Ectodermal cell (in vitro differentiated cells): ENCODE measurements at regions not wholly inside any gene's neighbourhood (a gene's known extent, or its start where the extent isn't known, plus 50 kb on each side); places are given as distances from the start of the nearest gene placed in this dataset.

ENCODE experiments used
- H3K27ac ChIP-seq: 2 replicates; pipeline ENCODE4 v1.7.0; 2013; ENCODE audit warnings: mild to moderate bottlenecking, low read depth, low read length; ENCODE audit not compliant: insufficient read depth, poor library complexity, severe bottlenecking
- H3K27me3 ChIP-seq: 2 replicates; pipeline ENCODE4 v1.7.0; 2013; ENCODE audit warnings: mild to moderate bottlenecking, low read length; ENCODE audit not compliant: insufficient read depth, control insufficient read depth, poor library complexity, severe bottlenecking
- H3K36me3 ChIP-seq: one replicate; pipeline ENCODE4 v1.7.0; 2013; ENCODE audit warnings: low read length; ENCODE audit not compliant: control insufficient read depth, insufficient read depth
- H3K4me1 ChIP-seq: one replicate; pipeline ENCODE4 v1.7.0; 2013; ENCODE audit warnings: low read length; ENCODE audit not compliant: control insufficient read depth, insufficient read depth
- H3K4me3 ChIP-seq: 2 replicates; pipeline ENCODE4 v1.7.0; 2013; ENCODE audit warnings: low read depth, low read length, control low read depth; ENCODE audit not compliant: insufficient read depth
- H3K9me3 ChIP-seq: 2 replicates; pipeline ENCODE4 v1.7.0; 2013; ENCODE audit warnings: mild to moderate bottlenecking, low read length, moderate library complexity; ENCODE audit not compliant: control insufficient read depth
- WGBS, 2 experiments: methylation state at CpG; one replicate each; pipeline ENCODE4 v1.1.7; 2013; ENCODE audit warnings: missing lambda C conversion rate in 2 of 2; 5-methylcytosine and 5-hydroxymethylcytosine counted together

GRCh38 chr9:96121136-96121535, 180.8 kb downstream of the HSD17B3 start:
- 96% methylated on average over 2 of the region's 2 CpGs for WGBS, 2 experiments
- H3K27me3 ChIP-seq: peaks cover 22% of the 10 kb centered on the region

GRCh38 chr9:96117398-96118080, 184.4 kb downstream of the HSD17B3 start:
- no peaks in the 10 kb centered on the region for H3K4me1 ChIP-seq
- no peak overlapping the region for H3K27ac ChIP-seq
- no peak overlapping the region for H3K4me3 ChIP-seq
- no peaks in the 10 kb centered on the region for H3K27me3 ChIP-seq
- WGBS, 2 experiments: 91 to 92% methylated on average over 6 of the region's 6 CpGs
- H3K36me3 ChIP-seq: no peaks in the 10 kb centered on the region
- H3K9me3 ChIP-seq: no peaks in the 10 kb centered on the region

More at GRCh38 chr9:96121136-96121535, 180.8 kb downstream of the HSD17B3 start:
- Histone ChIP-seq H3K36me3 (no peaks in the 10 kb centered on the region), H3K27ac (no peak overlapping the region), H3K4me3 (no peak overlapping the region), H3K9me3 (no peaks in the 10 kb centered on the region), H3K4me1 (peaks cover under 1% of the 10 kb centered on the region)

GRCh38 chr9:96116275-96117064, 185.5 kb downstream of the HSD17B3 start:
- Histone ChIP-seq H3K27me3 (no peaks in the 10 kb centered on the region), H3K9me3 (no peaks in the 10 kb centered on the region), H3K36me3 (no peaks in the 10 kb centered on the region), H3K4me1 (no peaks in the 10 kb centered on the region), H3K27ac (no peak overlapping the region), H3K4me3 (no peak overlapping the region)
- 92 to 96% methylated on average over 5 of the region's 5 CpGs for WGBS, 2 experiments

- H3K27me3 ChIP-seq: no peaks in the 10 kb centered on the region
- 93 to 96% methylated on average over 4 of the region's 4 CpGs for WGBS, 2 experiments
- H3K4me3 ChIP-seq: no peak overlapping the region
- no peaks in the 10 kb centered on the region for H3K36me3 ChIP-seq
- H3K27ac ChIP-seq: no peak overlapping the region
- H3K4me1 ChIP-seq: no peaks in the 10 kb centered on the region
- no peaks in the 10 kb centered on the region for H3K9me3 ChIP-seq
Measured at GRCh38 chr9:96115836-96116235, 186.1 kb downstream of the HSD17B3 start.

GRCh38 chr9:96113032-96113431, 188.9 kb downstream of the HSD17B3 start:
- 89 to 91% methylated on average over 3 of the region's 3 CpGs for WGBS, 2 experiments
- no peak overlapping the region for H3K4me3 ChIP-seq

GRCh38 chr9:96109680-96110351, 192.2 kb downstream of the HSD17B3 start:
- Histone ChIP-seq H3K9me3 (no peaks in the 10 kb centered on the region), H3K4me3 (no peak overlapping the region), H3K27ac (no peak overlapping the region), H3K36me3 (no peaks in the 10 kb centered on the region), H3K27me3 (no peaks in the 10 kb centered on the region), H3K4me1 (no peaks in the 10 kb centered on the region)
- 92 to 94% methylated on average over 6 of the region's 6 CpGs for WGBS, 2 experiments

More at GRCh38 chr9:96113032-96113431, 188.9 kb downstream of the HSD17B3 start:
- no peak overlapping the region for H3K27ac ChIP-seq
- no peaks in the 10 kb centered on the region for H3K27me3 ChIP-seq
- H3K4me1 ChIP-seq: no peaks in the 10 kb centered on the region
- H3K36me3 ChIP-seq: no peaks in the 10 kb centered on the region
- H3K9me3 ChIP-seq: no peaks in the 10 kb centered on the region

GRCh38 chr9:96108691-96109380, 193.1 kb downstream of the HSD17B3 start:
- Histone ChIP-seq H3K9me3 (no peaks in the 10 kb centered on the region), H3K4me3 (no peak overlapping the region), H3K4me1 (no peaks in the 10 kb centered on the region), H3K36me3 (no peaks in the 10 kb centered on the region), H3K27me3 (no peaks in the 10 kb centered on the region), H3K27ac (no peak overlapping the region)
- WGBS, 2 experiments: 94% methylated on average over 8 of the region's 8 CpGs

- 53 to 62% methylated on average over 2 of the region's 2 CpGs for WGBS, 2 experiments
- no peaks in the 10 kb centered on the region for H3K36me3 ChIP-seq
- no peaks in the 10 kb centered on the region for H3K4me1 ChIP-seq
- H3K27ac ChIP-seq: no peak overlapping the region
- no peaks in the 10 kb centered on the region for H3K9me3 ChIP-seq
- no peaks in the 10 kb centered on the region for H3K27me3 ChIP-seq
- H3K4me3 ChIP-seq: no peak overlapping the region
Measured at GRCh38 chr9:96107436-96107835, 194.5 kb downstream of the HSD17B3 start.

GRCh38 chr9:96100385-96101300, 201.3 kb downstream of the HSD17B3 start:
- H3K4me3 ChIP-seq: no peak overlapping the region
- no peaks in the 10 kb centered on the region for H3K4me1 ChIP-seq
- no peak overlapping the region for H3K27ac ChIP-seq
- 84 to 85% methylated on average over 11 to 12 of the region's 12 CpGs for WGBS, 2 experiments
- no peaks in the 10 kb centered on the region for H3K36me3 ChIP-seq
- H3K27me3 ChIP-seq: no peaks in the 10 kb centered on the region
- no peaks in the 10 kb centered on the region for H3K9me3 ChIP-seq
